Activated naive CD8-positive, alpha-beta T cell treated with anti-CD3 and anti-CD28 coated beads, Interleukin-2, amount 10 ng/mL, durations not matched to agents 7 days and 5 days (primary cell): ENCODE measurements at regions not wholly inside any gene's neighbourhood (a gene's known extent, or its start where the extent isn't known, plus 50 kb on each side); places are given as distances from the start of the nearest gene placed in this dataset.

ENCODE experiments used
- ATAC-seq: fragments of 150-1000 bp; cut with Tn5 transposase; one replicate; pipeline ENCODE4 v1.10.0; 2021; ENCODE audit warnings: low read depth, moderate library complexity
- POLR2A ChIA-PET: fragments of 350-600 bp; sonication (Branson Sonifier 250); formaldehyde crosslinking; loops from one replicate; lab custom pipeline; 2021; ENCODE audit warnings: antibody characterized with exemption; lab: Charles Lee
- DNase-seq: peaks from one replicate; pipeline ENCODE4 v3.0.0; 2021
- H3K27ac Mint-ChIP-seq: one replicate; pipeline ENCODE4 v1.8.0; 2022; ENCODE audit warnings: mild to moderate bottlenecking, mixed read lengths
- H3K27me3 Mint-ChIP-seq: one replicate; pipeline ENCODE4 v1.8.0; 2022; ENCODE audit warnings: mild to moderate bottlenecking, moderate library complexity, mixed read lengths
- H3K36me3 Mint-ChIP-seq: one replicate; pipeline ENCODE4 v1.8.0; 2021; ENCODE audit warnings: mild to moderate bottlenecking, mixed read lengths
- H3K4me1 Mint-ChIP-seq: one replicate; pipeline ENCODE4 v1.8.0; 2021; ENCODE audit warnings: mixed read lengths
- H3K4me3 Mint-ChIP-seq: one replicate; pipeline ENCODE4 v1.8.0; 2022; ENCODE audit warnings: mild to moderate bottlenecking, moderate library complexity, mixed read lengths
- H3K9me3 Mint-ChIP-seq: one replicate; pipeline ENCODE4 v1.8.0; 2021; ENCODE audit warnings: mixed read lengths

GRCh38 chr22:34972191-34972897 lies 93.6 kb upstream of the ISX start:
- ATAC-seq (no peak), DNase-seq (no peak)
- no peaks in the 10 kb centered on the region for H3K27me3 Mint-ChIP-seq
- H3K36me3 Mint-ChIP-seq: no peaks in the 10 kb centered on the region
- H3K4me3 Mint-ChIP-seq: no peak overlapping the region
- no peaks in the 10 kb centered on the region for H3K4me1 Mint-ChIP-seq
- no peak overlapping the region for H3K27ac Mint-ChIP-seq
- POLR2A ChIA-PET: no interaction called here
- H3K9me3 Mint-ChIP-seq: peaks cover 2% of the 10 kb centered on the region

- no peak for DNase-seq
- no peak for ATAC-seq
- POLR2A ChIA-PET: no interaction called here
- Mint-ChIP-seq H3K36me3 (no peaks in the 10 kb centered on the region), H3K27me3 (no peaks in the 10 kb centered on the region), H3K9me3 (peaks cover 2% of the 10 kb centered on the region), H3K4me1 (no peaks in the 10 kb centered on the region), H3K4me3 (no peak overlapping the region), H3K27ac (no peak overlapping the region)
Measured at GRCh38 chr22:34973016-34973415, 92.9 kb upstream of the ISX start.

- Mint-ChIP-seq H3K36me3 (no peaks in the 10 kb centered on the region), H3K9me3 (peaks cover 2% of the 10 kb centered on the region), H3K4me1 (no peaks in the 10 kb centered on the region), H3K4me3 (no peak overlapping the region), H3K27ac (no peak overlapping the region), H3K27me3 (no peaks in the 10 kb centered on the region)
- POLR2A ChIA-PET: no interaction called here
- no peak for DNase-seq
- ATAC-seq: no peak
Measured at GRCh38 chr22:34973926-34974325, 92.0 kb upstream of the ISX start.

- Mint-ChIP-seq H3K27ac (no peak overlapping the region), H3K9me3 (peaks cover 2% of the 10 kb centered on the region), H3K4me3 (no peak overlapping the region), H3K36me3 (no peaks in the 10 kb centered on the region), H3K27me3 (no peaks in the 10 kb centered on the region), H3K4me1 (no peaks in the 10 kb centered on the region)
- POLR2A ChIA-PET: no interaction called here
- ATAC-seq: no peak
- DNase-seq: no peak
Measured at GRCh38 chr22:34975721-34976120, 90.2 kb upstream of the ISX start.

GRCh38 chr22:34976474-34976873 lies 89.5 kb upstream of the ISX start:
- ATAC-seq (no peak), DNase-seq (no peak)
- Mint-ChIP-seq H3K9me3 (peaks cover 2% of the 10 kb centered on the region), H3K4me1 (no peaks in the 10 kb centered on the region), H3K36me3 (no peaks in the 10 kb centered on the region), H3K27ac (no peak overlapping the region), H3K4me3 (no peak overlapping the region), H3K27me3 (no peaks in the 10 kb centered on the region)
- POLR2A ChIA-PET: no interaction called here

DNA sequence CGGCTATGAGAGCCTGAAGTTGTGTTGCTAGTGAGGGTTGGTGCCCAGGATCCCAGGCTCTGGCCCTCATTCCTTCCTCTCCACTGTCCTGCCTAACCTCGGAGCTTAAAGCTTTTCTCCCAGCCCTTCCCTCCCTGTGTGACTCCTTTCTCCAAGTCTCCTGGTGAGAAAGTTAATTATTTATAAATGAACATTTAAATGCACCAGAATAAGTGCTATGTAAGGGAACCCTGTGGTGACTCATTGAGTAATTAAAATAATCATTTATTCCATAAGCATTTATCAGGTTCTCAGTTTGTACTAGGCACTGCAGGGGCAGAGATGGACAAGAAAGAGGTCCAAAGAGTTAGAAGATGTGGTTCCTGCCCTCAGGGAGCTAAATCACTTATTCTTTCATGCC lies 89.1 kb upstream of the ISX start:
- H3K27ac Mint-ChIP-seq: no peak overlapping the region
- no peaks in the 10 kb centered on the region for H3K36me3 Mint-ChIP-seq
- H3K4me3 Mint-ChIP-seq: no peak overlapping the region
- H3K9me3 Mint-ChIP-seq: peaks cover 2% of the 10 kb centered on the region
- POLR2A ChIA-PET: no interaction called here
- ATAC-seq (no peak), DNase-seq (no peak)
- H3K4me1 Mint-ChIP-seq: no peaks in the 10 kb centered on the region
- no peaks in the 10 kb centered on the region for H3K27me3 Mint-ChIP-seq

DNA sequence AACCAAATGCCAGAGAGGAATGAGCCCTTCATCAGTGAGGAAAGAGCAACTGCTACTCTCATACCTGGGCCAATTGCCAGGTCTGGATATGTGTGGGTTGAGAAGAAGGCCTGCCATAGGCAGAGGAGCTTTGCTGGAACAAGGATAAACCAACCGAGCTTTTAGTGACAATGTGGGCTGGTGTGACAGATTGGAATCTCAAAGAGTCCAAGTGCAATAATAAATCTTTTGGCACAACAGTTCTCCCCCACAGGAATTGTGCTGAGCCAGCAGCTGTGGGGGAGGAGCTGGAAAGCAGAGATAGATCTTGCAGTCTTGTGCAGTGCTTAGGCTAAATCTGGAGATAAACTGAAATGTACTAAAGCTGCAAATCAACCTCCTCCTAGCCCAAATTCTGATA lies 79.4 kb upstream of the ISX start:
- POLR2A ChIA-PET: no interaction called here
- no peaks in the 10 kb centered on the region for H3K4me1 Mint-ChIP-seq
- ATAC-seq: no peak
- no peaks in the 10 kb centered on the region for H3K27me3 Mint-ChIP-seq
- H3K9me3 Mint-ChIP-seq: peaks cover 6% of the 10 kb centered on the region
- no peak overlapping the region for H3K4me3 Mint-ChIP-seq
- no peak overlapping the region for H3K27ac Mint-ChIP-seq
- DNase-seq: no peak
- peaks cover 2% of the 10 kb centered on the region for H3K36me3 Mint-ChIP-seq

DNA sequence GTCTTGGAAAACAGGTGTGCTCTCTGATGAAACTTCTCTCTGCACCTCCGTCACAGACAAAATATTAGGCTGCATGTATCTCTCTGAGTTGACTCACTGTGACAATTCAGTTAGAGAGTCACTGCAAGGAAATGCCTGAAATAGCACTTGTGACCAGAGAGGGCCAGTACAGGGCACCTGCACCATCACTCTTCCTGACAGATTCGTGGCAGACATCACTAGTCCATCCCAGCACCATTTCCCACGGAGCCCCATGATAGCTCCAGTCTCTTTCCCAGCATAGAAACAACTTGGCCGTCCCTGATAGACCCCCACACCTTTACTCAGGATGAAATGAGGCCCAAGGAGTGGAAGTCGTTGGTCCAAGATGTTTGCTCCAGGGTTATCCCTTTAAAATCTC lies 73.3 kb upstream of the ISX start:
- POLR2A ChIA-PET: no interaction called here
- Mint-ChIP-seq H3K27me3 (no peaks in the 10 kb centered on the region), H3K4me1 (no peaks in the 10 kb centered on the region), H3K36me3 (no peaks in the 10 kb centered on the region), H3K9me3 (peaks cover 2% of the 10 kb centered on the region), H3K4me3 (no peak overlapping the region), H3K27ac (no peak overlapping the region)
- no peak for DNase-seq
- ATAC-seq: no peak

DNA sequence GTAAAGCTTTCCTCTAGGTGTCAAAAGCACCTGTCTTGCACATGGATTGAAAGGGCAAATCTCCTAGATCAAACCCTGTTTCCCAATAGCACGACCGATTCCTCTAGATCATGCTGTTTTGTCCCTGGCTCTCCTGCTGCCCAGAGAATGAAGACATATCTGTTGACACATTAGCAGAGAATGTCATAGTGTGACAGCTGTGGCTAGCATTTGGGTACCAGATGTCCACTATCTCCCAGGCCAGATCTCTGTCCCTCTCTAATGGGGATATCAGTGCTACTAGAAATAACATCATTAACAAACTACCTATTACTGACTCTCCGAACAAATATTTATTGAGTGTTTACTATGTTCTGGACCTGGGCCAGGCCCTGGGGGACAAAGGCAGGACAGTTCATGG lies 72.4 kb upstream of the ISX start:
- H3K36me3 Mint-ChIP-seq: no peaks in the 10 kb centered on the region
- H3K27me3 Mint-ChIP-seq: no peaks in the 10 kb centered on the region
- H3K4me1 Mint-ChIP-seq: no peaks in the 10 kb centered on the region
- H3K4me3 Mint-ChIP-seq: no peak overlapping the region
- ATAC-seq (no peak), DNase-seq (no peak)
- H3K27ac Mint-ChIP-seq: no peak overlapping the region
- H3K9me3 Mint-ChIP-seq: no peaks in the 10 kb centered on the region
- POLR2A ChIA-PET: no interaction called here

GRCh38 chr22:34997633-34998299 lies 68.2 kb upstream of the ISX start:
- H3K4me1 Mint-ChIP-seq: no peaks in the 10 kb centered on the region
- H3K9me3 Mint-ChIP-seq: no peaks in the 10 kb centered on the region
- ATAC-seq: no peak
- POLR2A ChIA-PET: no interaction called here
- no peaks in the 10 kb centered on the region for H3K36me3 Mint-ChIP-seq
- H3K27ac Mint-ChIP-seq: no peak overlapping the region
- no peak overlapping the region for H3K4me3 Mint-ChIP-seq
- no peak for DNase-seq
- no peaks in the 10 kb centered on the region for H3K27me3 Mint-ChIP-seq

DNA sequence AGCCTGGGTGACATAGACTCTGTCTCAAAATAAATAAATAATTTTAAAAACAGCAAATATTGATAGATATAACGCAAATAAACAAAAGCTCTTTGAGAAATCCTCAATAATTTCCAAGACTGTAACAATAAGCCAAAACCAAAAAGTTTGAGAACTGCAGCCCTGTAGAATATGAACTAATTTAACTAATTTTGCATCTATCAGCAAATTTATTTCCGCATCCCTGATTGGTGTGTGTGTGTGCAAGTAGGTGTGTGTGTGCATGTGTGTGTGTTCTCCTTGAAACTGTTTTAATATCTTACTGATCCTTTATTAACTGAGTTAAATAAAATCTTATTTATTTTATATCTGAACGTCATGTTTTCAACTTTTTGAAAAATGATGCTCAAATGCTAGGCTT lies 67.0 kb upstream of the ISX start:
- H3K27ac Mint-ChIP-seq: no peak overlapping the region
- ATAC-seq (no peak), DNase-seq (no peak)
- H3K27me3 Mint-ChIP-seq: no peaks in the 10 kb centered on the region
- no peaks in the 10 kb centered on the region for H3K9me3 Mint-ChIP-seq
- no peaks in the 10 kb centered on the region for H3K36me3 Mint-ChIP-seq
- POLR2A ChIA-PET: no interaction called here
- no peak overlapping the region for H3K4me3 Mint-ChIP-seq
- H3K4me1 Mint-ChIP-seq: no peaks in the 10 kb centered on the region

- no peak overlapping the region for H3K4me3 Mint-ChIP-seq
- no peaks in the 10 kb centered on the region for H3K27me3 Mint-ChIP-seq
- ATAC-seq (no peak), DNase-seq (no peak)
- no peaks in the 10 kb centered on the region for H3K36me3 Mint-ChIP-seq
- H3K9me3 Mint-ChIP-seq: no peaks in the 10 kb centered on the region
- POLR2A ChIA-PET: no interaction called here
- H3K27ac Mint-ChIP-seq: no peak overlapping the region
- no peaks in the 10 kb centered on the region for H3K4me1 Mint-ChIP-seq
Measured at GRCh38 chr22:35008213-35008612, 57.7 kb upstream of the ISX start.

DNA sequence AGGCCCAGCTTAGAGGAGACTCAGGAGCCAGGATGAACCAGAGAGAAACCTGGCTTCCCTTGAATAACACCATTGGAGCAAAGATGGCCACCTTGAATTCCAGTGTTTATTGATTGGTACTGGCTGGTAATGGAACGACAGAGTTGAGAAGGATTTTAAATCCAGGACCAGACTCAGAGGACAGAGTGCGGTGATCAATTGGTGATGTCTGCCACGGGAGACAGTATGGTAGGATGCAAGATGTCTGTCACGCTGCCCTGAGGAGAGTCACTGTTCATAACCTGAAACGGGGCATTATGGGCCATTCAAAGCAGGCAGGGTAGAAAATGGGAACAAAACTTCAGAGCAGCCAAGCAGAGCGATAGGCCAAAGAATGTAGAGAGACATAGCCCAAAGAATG lies 55.4 kb upstream of the ISX start:
- no peak for ATAC-seq
- POLR2A ChIA-PET: no interaction called here
- Mint-ChIP-seq H3K4me3 (no peak overlapping the region), H3K27me3 (no peaks in the 10 kb centered on the region), H3K27ac (no peak overlapping the region), H3K9me3 (no peaks in the 10 kb centered on the region), H3K36me3 (no peaks in the 10 kb centered on the region), H3K4me1 (no peaks in the 10 kb centered on the region)
- DNase-seq: no peak

DNA sequence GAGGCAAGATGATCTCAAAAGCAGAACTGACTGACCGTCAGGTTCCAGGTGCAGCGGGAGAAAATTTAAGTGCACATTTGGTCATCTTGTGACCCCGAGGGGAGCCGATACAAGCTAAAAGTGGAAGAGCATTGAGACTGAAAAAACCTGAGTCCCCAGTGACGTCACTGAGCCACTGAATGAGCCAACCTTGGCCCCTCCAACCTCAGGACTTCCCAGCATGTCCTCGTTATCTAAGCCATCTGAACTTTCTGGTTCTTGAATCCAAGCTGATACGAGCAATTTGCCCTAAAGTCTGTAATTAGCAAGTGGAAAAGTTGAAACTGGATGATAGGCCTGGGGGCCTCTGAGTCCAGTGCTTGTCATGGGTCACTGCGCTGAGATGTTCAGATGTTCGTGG lies 51.1 kb upstream of the ISX start:
- POLR2A ChIA-PET: no interaction called here
- Mint-ChIP-seq H3K36me3 (no peaks in the 10 kb centered on the region), H3K4me3 (no peak overlapping the region), H3K9me3 (no peaks in the 10 kb centered on the region), H3K27me3 (no peaks in the 10 kb centered on the region), H3K27ac (no peak overlapping the region), H3K4me1 (no peaks in the 10 kb centered on the region)
- no peak for DNase-seq
- ATAC-seq: no peak
